ENCODE measurements at regions not wholly inside any gene's neighbourhood (a gene's known extent, or its start where the extent isn't known, plus 50 kb on each side); places are given as distances from the start of the nearest gene placed in this dataset.
"Not testable (repeated sequence)": the region's sequence is repeated elsewhere in the genome, so short reads cannot be mapped to it uniquely, and the experiment has no call there.

GRCh38 chr7:123265853-123266252, 66.1 kb upstream of the SLC13A1 start:
- H2AFZ ChIP-seq (ENCODE audit: low read length) = no peak overlapping the region
- no peak for TF ChIP-seq EZH2 (IDR thresholded peaks at IDR 0.05; ENCODE audit: low read length, unreplicated experiment)
- TF ChIP-seq CTCF (conservative IDR thresholded peaks at IDR 0.05; ENCODE audit: low read depth, low read length) = no peak
- TF ChIP-seq EZH2phosphoT487 (IDR thresholded peaks at IDR 0.05; ENCODE audit: borderline replicate concordance, low read length) = no peak
- H3K9ac ChIP-seq (ENCODE audit: low read length) = no peak overlapping the region
- no peaks in the 10 kb centered on the region for H3K9me3 ChIP-seq (ENCODE audit: low read length)
- H3K4me2 ChIP-seq (ENCODE audit: low read length) = no peak overlapping the region
- H3K4me1 ChIP-seq (ENCODE audit: insufficient read depth, low read length) = no peaks in the 10 kb centered on the region
- intact Hi-C loops (cut with micrococcal nuclease) = no loop called here
- ChIA-PET POLR2A (ENCODE audit: unreplicated experiment) (no interaction called here), CTCF (no interaction called here)
- H3K9me2 ChIP-seq (replicated peaks; ENCODE audit: low read length) = no peaks in the 10 kb centered on the region
- no peaks in the 10 kb centered on the region for H3K79me2 ChIP-seq (ENCODE audit: low read length)
- ATAC-seq (no peak), DNase-seq (no peak)
- no peak overlapping the region for H3K4me3 ChIP-seq (ENCODE audit: low read length)
- H3K27me3 ChIP-seq (ENCODE audit: low read length) = no peaks in the 10 kb centered on the region
- BruUV-seq (replicated peaks) = no TSS peak
- H3K27ac ChIP-seq (ENCODE audit: low read length) = no peak overlapping the region
- no peaks in the 10 kb centered on the region for H3F3A ChIP-seq (ENCODE audit: low read length, unreplicated experiment)
- H3K36me3 ChIP-seq (ENCODE audit: low read depth, low read length) = no peaks in the 10 kb centered on the region
- H4K20me1 ChIP-seq (ENCODE audit: low read length) = no peaks in the 10 kb centered on the region

DNA sequence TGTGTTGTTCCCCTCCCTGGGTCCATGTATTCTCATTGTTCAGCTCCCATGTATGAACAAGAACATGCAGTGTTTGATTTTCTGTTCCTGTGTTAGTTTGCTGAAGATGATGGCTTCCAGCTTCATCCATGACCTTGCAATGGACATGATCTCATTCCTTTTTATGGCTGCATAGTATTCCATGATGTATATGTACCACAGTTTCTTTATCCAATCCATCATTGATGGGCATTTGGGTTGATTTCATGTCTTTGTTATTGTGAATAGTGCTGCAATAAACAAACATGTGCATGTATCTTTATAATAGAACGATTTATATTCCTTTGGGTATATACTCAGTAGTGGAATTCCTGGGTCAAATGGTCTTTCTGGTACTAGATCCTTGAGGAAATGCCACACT, 65.1 kb upstream of the SLC13A1 start:
- not testable (repeated sequence) for H3K9me3 ChIP-seq (ENCODE audit: low read length)

DNA sequence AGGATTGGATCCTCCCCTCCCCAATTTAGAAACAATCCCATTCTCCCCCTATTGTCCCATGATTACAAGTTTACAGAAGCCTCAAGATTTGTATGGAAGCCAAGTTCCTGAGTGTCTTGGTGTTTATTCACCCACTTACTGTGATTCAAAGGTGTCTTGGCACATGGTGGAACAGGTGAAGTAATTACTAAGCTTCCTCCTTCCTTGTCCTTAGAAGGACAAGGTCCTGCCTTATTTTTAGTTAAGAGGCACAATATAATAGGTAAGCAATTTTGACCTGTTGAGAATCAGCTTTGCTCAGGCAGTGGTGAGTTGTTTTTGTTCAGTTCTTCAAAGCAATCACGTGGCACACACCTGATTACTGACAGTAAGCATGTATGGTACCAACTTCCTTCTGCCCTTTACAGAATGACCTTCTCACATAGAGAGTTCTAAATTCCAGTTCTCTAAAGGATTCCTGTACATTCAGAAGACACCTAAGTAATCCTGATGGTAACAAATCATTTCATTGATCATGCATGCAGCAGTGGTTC, 60.7 kb upstream of the SLC13A1 start:
- no peak for DNase-seq
- Histone ChIP-seq H3K4me1 (ENCODE audit: insufficient read depth, low read length) (no peaks in the 10 kb centered on the region), H2AFZ (ENCODE audit: low read length) (no peak overlapping the region), H3K4me2 (ENCODE audit: low read length) (no peak overlapping the region), H3K9me2 (replicated peaks; ENCODE audit: low read length) (no peaks in the 10 kb centered on the region), H3K36me3 (ENCODE audit: low read depth, low read length) (no peaks in the 10 kb centered on the region), H3K4me3 (ENCODE audit: low read length) (no peak overlapping the region), H3K9ac (ENCODE audit: low read length) (no peak overlapping the region), H3K27me3 (ENCODE audit: low read length) (no peaks in the 10 kb centered on the region), H3K79me2 (ENCODE audit: low read length) (no peaks in the 10 kb centered on the region), H3K27ac (ENCODE audit: low read length) (no peak overlapping the region), H3K9me3 (ENCODE audit: low read length) (no peaks in the 10 kb centered on the region), H4K20me1 (ENCODE audit: low read length) (no peaks in the 10 kb centered on the region), H3F3A (ENCODE audit: low read length, unreplicated experiment) (no peaks in the 10 kb centered on the region)
- ChIA-PET POLR2A (ENCODE audit: unreplicated experiment) (no interaction called here), CTCF (no interaction called here)
- BruUV-seq (replicated peaks) = no TSS peak
- TF ChIP-seq CTCF (conservative IDR thresholded peaks at IDR 0.05; ENCODE audit: low read depth, low read length) = no peak
- no peak for TF ChIP-seq EZH2 (IDR thresholded peaks at IDR 0.05; ENCODE audit: low read length, unreplicated experiment)
- TF ChIP-seq EZH2phosphoT487 (IDR thresholded peaks at IDR 0.05; ENCODE audit: borderline replicate concordance, low read length) = no peak
- ATAC-seq = no peak
- intact Hi-C loops (cut with micrococcal nuclease) = no loop called here

More for the DNA sequence above, 65.1 kb upstream of the SLC13A1 start:
- H3K9me2 ChIP-seq (replicated peaks; ENCODE audit: low read length); H3K9ac ChIP-seq (ENCODE audit: low read length); CTCF ChIA-PET; H3K27me3 ChIP-seq (ENCODE audit: low read length); ATAC-seq; H3F3A ChIP-seq (ENCODE audit: low read length, unreplicated experiment); H3K79me2 ChIP-seq (ENCODE audit: low read length); H2AFZ ChIP-seq (ENCODE audit: low read length); H3K4me1 ChIP-seq (ENCODE audit: insufficient read depth, low read length); H3K4me3 ChIP-seq (ENCODE audit: low read length); BruUV-seq (replicated peaks); H4K20me1 ChIP-seq (ENCODE audit: low read length); H3K4me2 ChIP-seq (ENCODE audit: low read length); intact Hi-C loops (cut with micrococcal nuclease); H3K27ac ChIP-seq (ENCODE audit: low read length); DNase-seq; POLR2A ChIA-PET (ENCODE audit: unreplicated experiment); H3K36me3 ChIP-seq (ENCODE audit: low read depth, low read length): not testable (repeated sequence)

Data from PC-3 (cell line).